Right kidney (tissue), 1 donor: ENCODE measurements at regions not wholly inside any gene's neighbourhood (a gene's known extent, or its start where the extent isn't known, plus 50 kb on each side); places are given as distances from the start of the nearest gene placed in this dataset.

Source experiments
- DNase-seq: peaks from one replicate; pipeline ENCODE4 v3.0.0-alpha.2; 2016

- DNase-seq: no peak
Observed at GRCh38 chr6:101212640-101213039, 180.9 kb upstream of the GRIK2 start.

- no peak for DNase-seq
Observed at GRCh38 chr6:101222007-101222406, 171.5 kb upstream of the GRIK2 start.

- no peak for DNase-seq
Observed at GRCh38 chr6:101224751-101225150, 168.8 kb upstream of the GRIK2 start.

- DNase-seq: no peak
Observed at GRCh38 chr6:101226677-101227135, 166.8 kb upstream of the GRIK2 start.

- DNase-seq: no peak
Observed at GRCh38 chr6:101230866-101231265, 162.6 kb upstream of the GRIK2 start.

GRCh38 chr6:101231606-101232235 is 161.8 kb upstream of the GRIK2 start:
- DNase-seq: no peak

GRCh38 chr6:101232961-101233360 is 160.5 kb upstream of the GRIK2 start:
- DNase-seq: no peak

- DNase-seq: no peak
Observed at GRCh38 chr6:101236709-101237108, 156.8 kb upstream of the GRIK2 start.

GRCh38 chr6:101241442-101241841 is 152.1 kb upstream of the GRIK2 start:
- no peak for DNase-seq

- DNase-seq: no peak
Observed at GRCh38 chr6:101249470-101249869, 144.0 kb upstream of the GRIK2 start.

GRCh38 chr6:101257163-101257562 is 136.3 kb upstream of the GRIK2 start:
- DNase-seq: no peak

- DNase-seq: no peak
Observed at GRCh38 chr6:101259505-101259904, 134.0 kb upstream of the GRIK2 start.

- DNase-seq: no peak
Observed at GRCh38 chr6:101263596-101263995, 129.9 kb upstream of the GRIK2 start.

GRCh38 chr6:101266063-101266462 is 127.4 kb upstream of the GRIK2 start:
- no peak for DNase-seq

- DNase-seq: no peak
Observed at GRCh38 chr6:101268541-101268940, 125.0 kb upstream of the GRIK2 start.

GRCh38 chr6:101275251-101275650 is 118.3 kb upstream of the GRIK2 start:
- DNase-seq: no peak

GRCh38 chr6:101276066-101276465 is 117.4 kb upstream of the GRIK2 start:
- no peak for DNase-seq

GRCh38 chr6:101279410-101279809 is 114.1 kb upstream of the GRIK2 start:
- no peak for DNase-seq

GRCh38 chr6:101281266-101281665 is 112.2 kb upstream of the GRIK2 start:
- no peak for DNase-seq

- DNase-seq: no peak
Observed at GRCh38 chr6:101284131-101284530, 109.4 kb upstream of the GRIK2 start.

GRCh38 chr6:101286146-101286545 is 107.4 kb upstream of the GRIK2 start:
- no peak for DNase-seq

GRCh38 chr6:101290346-101290745 is 103.2 kb upstream of the GRIK2 start:
- no peak for DNase-seq

GRCh38 chr6:101294051-101294638 is 99.4 kb upstream of the GRIK2 start:
- DNase-seq: no peak

- no peak for DNase-seq
Observed at GRCh38 chr6:101294676-101295075, 98.8 kb upstream of the GRIK2 start.
